Esophagus (tissue), 2 donors: ENCODE measurements at regions not wholly inside any gene's neighbourhood (a gene's known extent, or its start where the extent isn't known, plus 50 kb on each side); places are given as distances from the start of the nearest gene placed in this dataset.

Experiments
- H3K27ac ChIP-seq, 2 donors: one replicate each; pipeline ENCODE4 v1.5.1; 2013; ENCODE audit warnings: low read depth in 2 of 2, mild to moderate bottlenecking in 2 of 2, inconsistent platforms in 1 of 2, low read length in 1 of 2, moderate library complexity in 1 of 2
- H3K27me3 ChIP-seq, 2 donors: one replicate each; pipeline ENCODE4 v1.6.1; 2013; ENCODE audit warnings: low read length in 2 of 2, control low read depth in 1 of 2, mild to moderate bottlenecking in 1 of 2; ENCODE audit not compliant: insufficient read depth in 2 of 2, control insufficient read depth in 1 of 2
- H3K36me3 ChIP-seq, 2 donors: one replicate each; pipeline ENCODE4 v1.6.1; 2013; ENCODE audit warnings: low read length in 1 of 2; ENCODE audit not compliant: control insufficient read depth in 2 of 2, insufficient read depth in 2 of 2
- H3K4me1 ChIP-seq, 2 donors: one replicate each; pipeline ENCODE4 v1.6.1; 2013; ENCODE audit warnings: low read length in 1 of 2; ENCODE audit not compliant: control insufficient read depth in 2 of 2, insufficient read depth in 2 of 2
- H3K4me3 ChIP-seq, 2 donors: one replicate each; pipeline ENCODE4 v1.5.1; 2013; ENCODE audit warnings: low read length in 2 of 2, mild to moderate bottlenecking in 2 of 2, low read depth in 1 of 2, moderate library complexity in 1 of 2
- H3K9me3 ChIP-seq, 2 donors: one replicate each; pipeline ENCODE4 v1.6.1; 2013; ENCODE audit warnings: mild to moderate bottlenecking in 2 of 2, low read depth in 1 of 2, low read length in 1 of 2, moderate library complexity in 1 of 2; ENCODE audit not compliant: control insufficient read depth in 2 of 2, insufficient read depth in 1 of 2
- WGBS, 2 donors: extraction: QIAGEN DNeasy Blood & Tissue Kit; methylation state at CpG; one replicate each; pipeline ENCODE4 v1.1.7; 2013; 5-methylcytosine and 5-hydroxymethylcytosine counted together
- donor health status: healthy with polysubstance abuse.
- donor health status: Bipolar disorder and iron deficiency.

DNA sequence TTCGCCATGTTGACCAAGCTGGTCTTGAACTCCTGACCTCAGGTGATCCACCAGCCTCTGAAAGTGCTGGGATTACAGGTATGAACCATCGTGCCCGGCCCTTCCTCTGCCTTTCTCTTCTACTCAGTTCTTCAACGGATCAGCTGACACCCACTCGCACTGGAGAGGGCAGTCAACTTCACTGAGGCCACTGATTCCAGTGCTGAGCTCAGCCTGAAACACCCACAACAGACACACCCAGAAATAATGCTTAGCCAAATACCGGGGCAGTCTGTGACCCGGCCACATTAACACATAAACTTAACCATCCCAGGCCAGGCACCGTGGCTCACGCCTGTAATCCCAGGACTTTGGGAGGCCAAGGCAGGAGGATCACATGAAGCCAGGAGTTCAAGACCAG lies 119.3 kb upstream of the CHST15 start:
- Histone ChIP-seq H3K4me3 (no peak overlapping the region), H3K27me3 (no peaks in the 10 kb centered on the region), H3K27ac (no peak overlapping the region), H3K4me1 (no peaks in the 10 kb centered on the region), H3K36me3 (no peaks in the 10 kb centered on the region), H3K9me3 (no peaks in the 10 kb centered on the region)
- 86 to 91% methylated on average over 9 of the region's 9 CpGs for WGBS, 2 donors

DNA sequence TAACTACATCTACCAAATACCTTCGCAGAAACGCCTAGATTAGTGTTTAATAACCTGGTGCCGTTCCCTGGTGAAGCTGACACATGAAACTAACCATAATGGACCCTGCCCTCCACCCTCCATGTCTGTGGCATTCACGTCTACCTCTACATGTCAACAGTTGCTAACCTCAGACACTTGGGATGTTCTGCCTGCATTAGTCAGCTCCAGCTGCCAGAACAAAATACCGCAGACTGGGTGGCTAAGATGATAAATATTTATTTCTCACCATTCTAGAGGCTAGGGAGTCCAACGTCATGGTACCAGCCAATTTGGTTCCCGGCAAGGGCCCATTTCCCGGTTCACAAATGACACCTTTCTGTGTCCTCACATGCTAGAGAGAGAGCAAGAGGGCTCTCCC lies 118.5 kb upstream of the CHST15 start:
- Histone ChIP-seq H3K9me3 (no peaks in the 10 kb centered on the region), H3K36me3 (no peaks in the 10 kb centered on the region), H3K4me1 (no peaks in the 10 kb centered on the region), H3K27me3 (no peaks in the 10 kb centered on the region), H3K4me3 (no peak overlapping the region), H3K27ac (no peak overlapping the region)
- 88 to 89% methylated on average over 8 of the region's 8 CpGs for WGBS, 2 donors

DNA sequence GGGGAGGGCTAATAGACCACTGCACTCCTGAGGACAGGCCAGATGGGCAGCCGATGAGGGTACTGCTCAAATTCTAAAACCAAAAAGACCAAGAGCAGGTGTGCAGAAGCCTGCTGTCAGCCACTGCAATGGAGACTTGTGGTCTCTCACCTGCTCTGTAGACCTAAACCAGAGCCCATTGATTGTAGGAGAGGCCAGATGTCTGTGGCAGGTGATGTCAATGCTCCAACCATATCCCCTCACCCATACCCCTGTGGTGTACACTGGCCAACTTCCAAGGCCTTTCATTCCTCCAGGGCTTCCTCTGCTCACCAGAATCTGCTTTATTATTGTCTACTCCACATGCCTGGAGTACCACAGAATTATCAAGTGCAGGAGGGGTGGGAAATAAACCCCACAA lies 116.9 kb upstream of the CHST15 start:
- Histone ChIP-seq H3K36me3 (no peaks in the 10 kb centered on the region), H3K9me3 (no peaks in the 10 kb centered on the region), H3K27me3 (no peaks in the 10 kb centered on the region), H3K4me1 (no peaks in the 10 kb centered on the region), H3K27ac (no peak overlapping the region), H3K4me3 (no peak overlapping the region)
- 89 to 95% methylated on average over 1 of the region's 1 CpG for WGBS, 2 donors

DNA sequence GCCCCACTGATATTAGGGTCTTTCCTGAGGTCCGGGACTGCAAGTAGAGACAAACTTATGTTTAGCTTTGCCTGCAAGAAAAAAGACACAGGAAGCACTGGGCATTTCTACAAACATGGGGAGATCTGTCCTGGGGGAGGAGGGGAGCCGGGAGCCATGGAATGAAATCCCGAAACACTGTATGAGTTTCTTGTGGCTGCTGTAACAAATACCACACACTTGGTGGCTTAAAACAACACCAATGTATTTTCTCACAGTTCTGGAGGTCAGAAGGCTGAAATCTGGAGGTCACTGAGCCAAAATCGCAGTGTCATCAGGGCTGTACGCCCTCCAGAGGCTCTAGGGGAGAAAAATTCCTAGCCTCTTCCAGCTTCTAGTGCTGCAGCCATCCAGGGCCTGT lies 114.0 kb upstream of the CHST15 start:
- 84 to 90% methylated on average over 5 of the region's 5 CpGs for WGBS, 2 donors
- H3K27me3 ChIP-seq: no peaks in the 10 kb centered on the region
- no peaks in the 10 kb centered on the region for H3K4me1 ChIP-seq

DNA sequence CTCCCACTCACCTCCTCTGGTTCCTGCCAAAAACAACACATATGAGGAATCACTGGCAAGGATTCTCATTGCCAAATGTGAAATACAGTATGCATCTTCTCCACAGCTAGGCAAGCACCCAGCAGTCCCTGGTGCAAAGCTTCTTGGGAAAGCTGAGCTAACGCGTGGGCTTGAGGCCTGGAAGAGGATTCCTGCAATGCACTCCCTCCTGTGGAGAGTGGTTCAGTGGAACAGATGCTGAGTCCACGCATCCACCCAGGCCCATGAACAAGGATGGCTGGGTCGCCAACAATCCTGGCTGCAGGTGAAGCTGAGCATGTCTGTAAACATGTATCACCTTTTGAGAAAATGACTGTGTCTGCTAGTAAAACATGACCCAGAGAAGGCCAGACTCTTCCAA lies 113.2 kb upstream of the CHST15 start:
- Histone ChIP-seq H3K27ac (no peak overlapping the region), H3K4me1 (no peaks in the 10 kb centered on the region), H3K4me3 (no peak overlapping the region), H3K9me3 (peaks cover 0 to 3% of the 10 kb centered on the region in 2 donors), H3K27me3 (no peaks in the 10 kb centered on the region), H3K36me3 (no peaks in the 10 kb centered on the region)
- 64 to 70% methylated on average over 4 of the region's 4 CpGs for WGBS, 2 donors

More for the DNA sequence above, 114.0 kb upstream of the CHST15 start:
- no peaks in the 10 kb centered on the region for H3K36me3 ChIP-seq
- H3K27ac ChIP-seq: no peak overlapping the region
- H3K9me3 ChIP-seq: peaks cover 0 to 3% of the 10 kb centered on the region in 2 donors
- H3K4me3 ChIP-seq: no peak overlapping the region

DNA sequence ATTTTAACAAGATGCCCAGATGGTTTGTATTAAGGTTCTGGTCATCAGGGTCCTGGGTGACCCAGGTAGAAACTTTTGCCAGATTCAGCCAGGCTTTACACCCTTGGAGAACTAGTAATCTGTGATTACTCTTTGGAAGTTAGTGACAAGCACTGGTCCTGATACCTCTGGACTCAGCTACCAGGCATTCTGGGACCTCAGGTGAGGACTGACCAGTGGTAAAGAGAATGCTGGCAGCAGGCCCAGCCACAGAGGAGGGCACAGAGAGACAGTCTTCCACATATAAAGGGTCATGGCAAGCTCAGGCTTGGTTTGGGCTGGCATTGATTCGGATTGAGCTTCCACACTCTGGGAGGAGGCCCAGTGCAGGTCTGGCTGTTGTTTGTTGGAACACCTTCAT lies 112.0 kb upstream of the CHST15 start:
- no peak overlapping the region for H3K4me3 ChIP-seq
- no peak overlapping the region for H3K27ac ChIP-seq
- no peaks in the 10 kb centered on the region for H3K4me1 ChIP-seq
- no peaks in the 10 kb centered on the region for H3K27me3 ChIP-seq
- peaks cover 0 to 3% of the 10 kb centered on the region in 2 donors for H3K9me3 ChIP-seq
- no peaks in the 10 kb centered on the region for H3K36me3 ChIP-seq
- 45 to 58% methylated on average over 1 of the region's 1 CpG for WGBS, 2 donors

DNA sequence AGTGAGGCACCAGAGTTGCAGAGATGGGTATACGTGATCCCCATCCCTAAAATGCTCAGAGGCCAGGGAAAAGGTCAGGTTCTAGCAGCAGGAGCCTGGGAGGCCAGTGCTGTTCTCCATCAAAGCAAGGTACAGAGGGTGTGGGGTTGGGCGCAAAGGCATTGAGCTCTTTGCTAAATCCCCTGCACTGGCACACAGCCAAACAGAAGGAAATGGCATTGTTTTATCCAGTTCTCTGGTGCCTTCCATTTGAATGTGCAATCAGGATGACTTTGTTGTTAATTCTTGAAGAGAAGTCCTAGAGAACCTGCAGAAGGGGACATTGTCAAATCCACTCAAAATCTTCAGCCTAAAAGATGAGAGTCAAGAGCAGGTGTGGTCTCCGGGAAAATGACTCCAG lies 111.3 kb upstream of the CHST15 start:
- H3K36me3 ChIP-seq: no peaks in the 10 kb centered on the region
- H3K9me3 ChIP-seq: peaks cover 0 to 3% of the 10 kb centered on the region in 2 donors
- H3K27ac ChIP-seq: no peak overlapping the region
- no peaks in the 10 kb centered on the region for H3K4me1 ChIP-seq
- no peak overlapping the region for H3K4me3 ChIP-seq
- H3K27me3 ChIP-seq: no peaks in the 10 kb centered on the region
- 87 to 91% methylated on average over 3 of the region's 3 CpGs for WGBS, 2 donors

DNA sequence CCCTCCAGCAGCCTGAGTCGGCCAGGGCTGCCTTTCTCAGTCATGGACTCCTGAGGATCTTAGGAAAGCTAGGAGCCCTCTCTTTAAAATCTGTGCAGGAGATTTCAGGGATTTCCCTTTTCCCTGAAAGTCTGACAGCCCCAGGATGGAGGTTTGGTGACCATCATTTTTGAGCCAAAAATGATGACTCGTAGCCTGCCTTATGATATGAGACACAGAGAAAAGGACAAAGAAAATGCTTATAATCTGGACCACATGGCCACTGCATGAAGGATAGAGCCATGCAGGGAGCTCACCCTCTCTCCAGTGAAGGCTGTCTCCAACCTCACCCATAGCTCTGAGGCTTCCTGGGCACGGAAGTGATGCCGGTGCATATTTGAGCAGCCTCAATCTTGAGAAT lies 106.6 kb upstream of the CHST15 start:
- 85 to 86% methylated on average over 4 of the region's 4 CpGs for WGBS, 2 donors
- H3K9me3 ChIP-seq: peaks cover 0 to 3% of the 10 kb centered on the region in 2 donors
- H3K27ac ChIP-seq: no peak overlapping the region
- H3K36me3 ChIP-seq: no peaks in the 10 kb centered on the region
- H3K4me3 ChIP-seq: no peak overlapping the region
- H3K27me3 ChIP-seq: no peaks in the 10 kb centered on the region
- no peaks in the 10 kb centered on the region for H3K4me1 ChIP-seq

DNA sequence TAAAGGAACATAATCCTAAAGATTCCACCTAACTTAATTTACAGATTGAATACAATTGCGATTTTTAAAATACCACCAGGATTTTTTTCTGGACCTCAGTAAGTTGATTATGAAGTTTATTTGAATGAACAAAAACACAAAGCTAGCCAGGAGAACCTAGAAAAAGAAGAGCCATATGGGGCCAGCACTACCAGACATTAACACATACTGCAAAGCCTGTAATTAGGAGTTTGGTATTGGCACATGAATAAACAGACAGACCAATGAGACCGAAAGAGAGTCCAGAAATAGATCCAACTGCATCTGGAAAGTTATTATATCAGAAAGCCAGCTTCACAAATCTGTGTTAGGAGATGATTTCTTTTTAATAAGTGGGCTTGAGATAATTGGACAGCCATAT lies 105.5 kb upstream of the CHST15 start:
- no peaks in the 10 kb centered on the region for H3K36me3 ChIP-seq
- no peak overlapping the region for H3K4me3 ChIP-seq
- H3K4me1 ChIP-seq: no peaks in the 10 kb centered on the region
- 75 to 82% methylated on average over 2 of the region's 2 CpGs for WGBS, 2 donors
- no peaks in the 10 kb centered on the region for H3K27me3 ChIP-seq
- H3K27ac ChIP-seq: no peak overlapping the region
- peaks cover 0 to 3% of the 10 kb centered on the region in 2 donors for H3K9me3 ChIP-seq

DNA sequence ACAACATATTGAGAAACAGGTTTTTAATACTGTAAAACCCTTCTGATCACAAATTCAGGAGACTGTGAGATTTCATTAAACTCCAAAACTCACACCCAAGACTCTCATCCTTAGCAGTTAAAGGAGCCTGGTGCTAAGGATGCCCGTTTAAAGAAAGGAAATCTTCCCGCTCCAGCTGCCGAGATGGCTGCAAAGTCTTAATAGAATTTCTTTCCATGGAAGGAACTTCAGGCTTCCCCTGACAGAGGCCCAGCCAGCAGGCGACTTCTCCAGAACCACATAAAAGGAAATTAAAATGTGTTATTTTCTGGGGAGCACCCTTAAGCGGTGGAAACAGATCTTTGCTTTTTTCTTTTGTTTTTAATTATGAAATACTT lies 104.7 kb upstream of the CHST15 start:
- no peak overlapping the region for H3K4me3 ChIP-seq
- H3K9me3 ChIP-seq: peaks cover 0 to 2% of the 10 kb centered on the region in 2 donors
- H3K27ac ChIP-seq: no peak overlapping the region
- no peaks in the 10 kb centered on the region for H3K36me3 ChIP-seq
- 71 to 77% methylated on average over 5 of the region's 5 CpGs for WGBS, 2 donors
- H3K4me1 ChIP-seq: no peaks in the 10 kb centered on the region
- H3K27me3 ChIP-seq: no peaks in the 10 kb centered on the region
